RPMI8226 (cell line): ENCODE measurements at regions not wholly inside any gene's neighbourhood (a gene's known extent, or its start where the extent isn't known, plus 50 kb on each side); places are given as distances from the start of the nearest gene placed in this dataset.
A peak's percentile ranks its signal among the peaks of the same experiment; 100 is the strongest.

ENCODE experiments used
- DNase-seq: peaks from one replicate; pipeline ENCODE4 v3.0.0-alpha.2; 2015

GRCh38 chr11:15745266-15745665 is 611.1 kb downstream of the SOX6 start:
- no peak for DNase-seq

- no peak for DNase-seq
These were observed 608.7 kb downstream of the SOX6 start for GRCh38 chr11:15747671-15748070.

- DNase-seq = no peak
These were observed 608.2 kb downstream of the SOX6 start for GRCh38 chr11:15748132-15748531.

GRCh38 chr11:15748741-15749140 is 607.6 kb downstream of the SOX6 start:
- DNase-seq = no peak

- no peak for DNase-seq
These were observed 605.6 kb downstream of the SOX6 start for GRCh38 chr11:15750535-15751308.

GRCh38 chr11:15754221-15754620 is 602.1 kb downstream of the SOX6 start:
- no peak for DNase-seq

- DNase-seq = no peak
These were observed 599.2 kb downstream of the SOX6 start for GRCh38 chr11:15757048-15757698.

- no peak for DNase-seq
These were observed 597.4 kb downstream of the SOX6 start for GRCh38 chr11:15758857-15759465.

- DNase-seq = no peak
These were observed 595.1 kb downstream of the SOX6 start for GRCh38 chr11:15761235-15761634.

GRCh38 chr11:15764326-15764725 is 592.0 kb downstream of the SOX6 start:
- DNase-seq = no peak

- DNase-seq = no peak
These were observed 591.4 kb downstream of the SOX6 start for GRCh38 chr11:15764948-15765347.

- no peak for DNase-seq
These were observed 590.8 kb downstream of the SOX6 start for GRCh38 chr11:15765530-15765929.

GRCh38 chr11:15768321-15768720 is 588.0 kb downstream of the SOX6 start:
- no peak for DNase-seq

- DNase-seq = no peak
These were observed 587.1 kb downstream of the SOX6 start for GRCh38 chr11:15769203-15769602.

GRCh38 chr11:15770798-15771414 is 585.4 kb downstream of the SOX6 start:
- peak; percentile 23 for DNase-seq

- DNase-seq = no peak
These were observed 583.8 kb downstream of the SOX6 start for GRCh38 chr11:15772547-15772946.

- no peak for DNase-seq
These were observed 583.4 kb downstream of the SOX6 start for GRCh38 chr11:15772981-15773380.

- DNase-seq = no peak
These were observed 582.6 kb downstream of the SOX6 start for GRCh38 chr11:15773476-15774387.

- no peak for DNase-seq
These were observed 581.9 kb downstream of the SOX6 start for GRCh38 chr11:15774388-15774939.

- DNase-seq = no peak
These were observed 581.3 kb downstream of the SOX6 start for GRCh38 chr11:15775015-15775541.

- no peak for DNase-seq
These were observed 580.5 kb downstream of the SOX6 start for GRCh38 chr11:15775797-15776196.

GRCh38 chr11:15776366-15776765 is 580.0 kb downstream of the SOX6 start:
- no peak for DNase-seq
